Activated CD4-positive, CD25-positive, alpha-beta regulatory T cell treated with anti-CD3 and anti-CD28 coated beads, Interleukin-2, amount 50 U/mL, for 72 hours (primary cell): ENCODE measurements at regions not wholly inside any gene's neighbourhood (a gene's known extent, or its start where the extent isn't known, plus 50 kb on each side); places are given as distances from the start of the nearest gene placed in this dataset.

ENCODE experiments used
- DNase-seq: peaks from one replicate; pipeline ENCODE4 v3.0.0; 2021

DNA sequence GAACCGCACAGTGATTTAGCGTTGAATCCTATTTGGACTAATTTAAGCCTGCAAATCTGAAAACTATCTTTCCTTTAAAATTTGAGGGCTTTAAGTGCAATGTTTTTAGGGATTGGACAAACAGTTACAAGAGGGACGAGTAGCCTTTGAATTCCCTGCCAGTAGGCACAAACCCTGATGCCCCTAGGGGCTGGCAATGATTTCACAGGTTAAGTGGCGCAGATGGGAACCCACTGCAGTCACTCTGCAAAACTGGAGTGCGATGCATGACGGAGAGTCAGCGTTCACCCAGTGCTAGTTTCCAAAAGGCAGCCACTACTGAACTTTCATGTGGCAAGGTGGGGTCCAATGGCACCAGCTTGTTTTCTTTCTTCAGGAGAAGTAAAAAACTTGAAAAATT, 99.4 kb upstream of the FRMD6 start:
- DNase-seq, result no peak

DNA sequence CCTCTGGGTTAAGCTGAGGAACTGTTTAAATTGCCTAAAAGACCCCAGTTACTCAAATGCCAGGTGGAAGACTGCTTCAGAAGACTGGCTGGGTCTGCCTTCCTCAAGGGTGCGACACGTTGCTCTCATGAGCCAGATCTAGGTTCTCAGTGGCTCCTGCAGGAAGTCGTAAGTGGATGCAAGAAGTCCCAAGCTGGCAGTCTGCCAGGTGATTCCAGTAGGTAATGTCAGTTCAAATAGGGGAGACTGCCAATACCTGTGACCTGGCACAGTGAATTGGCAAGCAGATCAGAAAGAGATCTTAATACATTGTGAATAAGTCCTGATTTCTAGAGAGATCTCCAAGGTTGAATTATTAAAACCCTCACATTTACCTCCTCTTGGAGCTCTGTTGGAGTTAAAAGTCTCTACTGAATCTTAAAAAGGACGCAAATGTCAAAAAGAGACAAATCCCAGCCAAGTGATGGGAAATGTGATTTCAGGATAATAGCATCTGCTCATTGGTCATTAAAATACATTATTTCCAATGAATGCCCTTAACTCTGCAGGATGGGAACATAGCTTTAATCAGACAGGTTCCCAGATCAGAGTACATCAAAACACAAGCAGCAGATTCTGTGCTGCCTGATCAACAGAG, 98.8 kb upstream of the FRMD6 start:
- DNase-seq, result no peak

DNA sequence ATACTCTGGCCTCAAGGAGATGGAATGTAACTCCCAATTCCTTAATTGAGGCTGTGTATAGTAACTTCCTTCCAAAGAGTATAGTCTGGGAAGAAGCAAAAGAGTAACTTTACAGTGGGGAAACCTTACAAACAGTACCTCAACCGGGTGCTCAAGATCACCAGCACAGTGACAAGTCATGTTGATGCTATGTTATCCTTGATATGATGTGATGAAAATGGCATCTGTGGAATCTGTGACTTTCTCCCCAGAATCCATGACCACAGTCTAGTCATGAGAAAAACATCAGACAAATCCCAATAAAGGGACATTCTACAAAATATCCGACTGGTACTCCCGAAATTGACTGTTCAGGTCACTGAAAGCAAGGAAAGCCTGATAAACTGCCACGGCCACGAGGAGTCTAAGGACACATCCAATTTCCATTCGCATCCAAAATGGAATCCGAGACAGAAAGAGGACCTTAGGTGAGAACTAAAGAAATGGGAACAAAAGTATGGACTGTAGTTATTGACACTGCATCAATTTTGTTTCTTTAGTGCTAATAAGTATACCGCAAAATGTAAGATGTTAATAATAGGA, 97.3 kb upstream of the FRMD6 start:
- no peak for DNase-seq

DNA sequence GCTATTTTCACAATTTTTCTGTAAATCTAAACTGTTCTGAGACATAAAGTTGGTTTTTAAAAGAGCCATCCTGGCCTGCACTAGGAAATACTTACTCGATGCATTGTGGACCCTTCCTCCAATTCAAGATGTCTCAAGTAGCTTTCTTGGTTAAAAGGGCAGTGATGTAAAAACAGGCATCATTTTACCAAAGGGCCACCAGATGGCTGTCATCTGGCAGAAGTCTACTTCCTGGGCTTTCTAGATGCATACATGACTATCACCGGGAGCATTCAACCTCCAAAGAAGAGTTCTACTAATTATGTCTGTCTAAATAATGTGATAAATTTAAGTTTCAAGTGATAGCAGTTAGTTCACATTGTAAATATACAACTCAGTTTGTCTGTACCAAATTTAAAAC, 96.8 kb upstream of the FRMD6 start:
- no peak for DNase-seq

DNA sequence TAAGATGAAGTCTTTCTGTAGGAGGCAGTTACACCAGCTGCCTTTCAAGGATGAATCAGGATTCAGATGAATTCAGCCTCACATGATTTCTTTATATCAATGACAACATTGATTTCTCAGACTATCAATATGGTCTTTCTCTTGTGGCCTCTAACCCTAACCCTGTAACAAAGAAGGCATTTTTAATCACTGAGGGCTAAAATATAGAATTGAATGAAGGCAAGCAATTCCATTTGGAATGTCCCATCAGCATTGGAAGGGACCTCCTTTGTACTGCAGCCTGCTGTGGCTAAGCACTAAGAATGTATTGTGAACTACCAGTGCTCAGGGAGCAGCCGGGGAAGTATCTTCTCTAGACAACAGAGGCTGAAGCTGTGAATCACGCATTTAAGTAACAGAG, 90.6 kb upstream of the FRMD6 start:
- DNase-seq, result no peak

DNA sequence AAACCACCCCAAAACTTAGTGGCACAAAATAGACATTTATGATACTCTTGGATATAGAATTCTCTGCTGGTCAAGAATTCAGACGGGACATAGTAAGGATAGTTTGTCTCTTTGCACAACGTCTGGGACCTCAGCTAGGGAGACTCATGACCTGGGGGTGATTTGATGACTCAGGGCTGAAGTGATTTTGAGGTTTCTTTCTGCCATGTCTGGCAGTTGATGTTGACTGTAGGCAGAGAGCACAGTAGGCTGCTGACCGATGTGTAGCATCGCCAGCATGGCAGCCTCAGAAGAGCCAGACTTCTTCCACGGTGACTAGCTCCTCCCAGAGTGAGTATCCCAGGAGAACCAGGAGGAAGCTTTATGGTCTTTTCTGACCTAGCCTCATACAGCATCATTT, 88.9 kb upstream of the FRMD6 start:
- no peak for DNase-seq

DNA sequence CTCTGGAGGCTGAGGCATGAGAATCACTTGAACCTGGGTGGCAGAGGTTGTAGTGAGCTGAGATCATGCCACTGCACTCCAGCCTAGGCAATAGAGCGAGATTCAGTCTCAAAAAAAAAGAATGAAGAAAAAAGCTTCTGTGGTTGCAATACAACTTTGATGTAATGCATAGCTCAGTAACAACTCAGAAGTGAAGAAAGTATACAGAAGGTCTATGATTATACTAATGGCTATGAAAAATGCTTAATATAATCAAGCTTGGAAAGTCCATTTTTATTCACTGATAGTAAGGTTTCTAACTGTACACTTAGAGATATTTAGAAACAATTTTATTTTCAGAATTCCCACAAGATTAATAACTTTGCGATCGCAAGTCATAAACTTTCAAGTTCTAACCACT, 88.2 kb upstream of the FRMD6 start:
- no peak for DNase-seq

DNA sequence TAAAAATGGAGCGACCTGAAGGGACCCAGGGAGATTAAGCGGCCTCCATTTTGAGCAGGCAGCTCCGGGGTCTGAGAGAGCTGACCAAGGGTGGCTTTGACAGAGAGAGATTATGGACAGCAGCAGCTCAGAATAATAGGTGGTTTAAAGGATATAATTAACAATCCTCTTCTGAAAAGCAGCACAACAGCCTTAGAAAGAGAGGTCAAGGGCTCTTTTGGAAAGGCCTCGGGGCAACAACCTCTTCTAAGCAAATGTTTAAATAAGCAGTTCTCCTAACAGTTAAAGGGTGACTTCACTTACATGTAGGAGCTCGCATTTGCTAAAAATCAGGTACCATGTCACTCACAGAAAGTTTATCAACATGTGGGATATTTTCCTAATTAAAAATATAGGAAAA, 87.2 kb upstream of the FRMD6 start:
- no peak for DNase-seq

DNA sequence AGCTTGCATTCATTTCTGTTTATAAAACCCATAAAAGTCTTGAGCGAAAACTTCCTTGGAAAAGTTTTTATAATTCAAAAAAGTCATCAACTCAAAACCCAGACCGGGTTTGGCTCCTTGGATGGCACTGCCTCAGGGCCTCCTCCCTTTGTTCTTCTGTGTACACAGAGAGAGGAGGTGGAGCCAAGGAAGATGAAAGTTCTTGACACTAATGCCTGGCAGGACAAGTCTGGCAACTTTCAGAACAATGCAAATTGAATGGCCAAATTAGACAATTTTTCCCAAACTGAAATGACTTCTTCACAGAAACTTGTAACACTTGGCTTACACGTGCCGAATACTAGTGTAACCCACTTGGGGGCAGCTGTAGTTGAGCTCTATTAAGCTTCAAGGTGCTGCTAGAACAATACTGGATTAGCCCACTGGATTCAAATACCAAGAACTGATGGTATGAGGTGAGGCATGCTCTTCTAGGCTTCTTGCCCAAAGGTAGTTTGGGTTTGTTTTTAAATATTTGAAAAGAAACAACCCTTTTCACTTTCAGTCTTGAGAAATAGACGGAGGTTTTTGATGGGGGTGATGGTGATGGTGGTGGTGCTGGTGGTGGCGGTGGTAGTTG, 86.6 kb upstream of the FRMD6 start:
- DNase-seq, result no peak

DNA sequence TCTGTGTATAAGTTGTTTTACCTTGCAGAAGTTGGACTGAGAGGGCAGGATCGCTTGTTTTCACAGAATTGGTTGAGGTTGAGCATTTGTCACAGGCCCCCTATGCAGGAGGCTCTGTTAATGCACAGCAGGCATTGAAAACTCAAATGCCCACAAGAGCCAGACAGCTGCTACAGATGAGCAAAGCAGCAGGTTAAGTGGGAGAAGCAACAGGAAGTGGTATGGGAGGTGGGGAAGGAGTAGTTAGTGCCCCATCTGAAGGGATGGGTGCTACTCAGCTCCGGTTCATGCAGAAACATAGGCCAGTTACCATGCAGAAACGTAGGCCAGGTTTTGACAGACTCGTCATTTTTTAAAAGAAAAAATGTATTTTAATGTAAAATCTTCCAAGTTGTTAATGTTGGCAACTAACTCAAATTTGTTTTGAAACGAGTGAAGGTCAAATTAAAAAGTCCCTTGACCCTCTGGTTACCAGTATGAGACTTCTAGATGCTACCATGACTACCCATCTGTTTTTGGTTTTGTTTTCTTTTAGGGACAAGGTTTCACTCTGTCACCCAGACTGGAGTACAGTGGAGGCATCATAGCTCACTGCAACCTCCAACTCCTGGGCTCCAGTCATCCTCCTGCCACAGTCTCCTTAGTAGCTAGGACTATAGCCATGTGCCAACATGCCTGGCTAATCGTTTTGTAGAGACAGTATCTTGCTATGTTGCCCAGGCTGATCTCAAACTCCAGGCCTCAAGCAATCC, 84.7 kb upstream of the FRMD6 start:
- no peak for DNase-seq

DNA sequence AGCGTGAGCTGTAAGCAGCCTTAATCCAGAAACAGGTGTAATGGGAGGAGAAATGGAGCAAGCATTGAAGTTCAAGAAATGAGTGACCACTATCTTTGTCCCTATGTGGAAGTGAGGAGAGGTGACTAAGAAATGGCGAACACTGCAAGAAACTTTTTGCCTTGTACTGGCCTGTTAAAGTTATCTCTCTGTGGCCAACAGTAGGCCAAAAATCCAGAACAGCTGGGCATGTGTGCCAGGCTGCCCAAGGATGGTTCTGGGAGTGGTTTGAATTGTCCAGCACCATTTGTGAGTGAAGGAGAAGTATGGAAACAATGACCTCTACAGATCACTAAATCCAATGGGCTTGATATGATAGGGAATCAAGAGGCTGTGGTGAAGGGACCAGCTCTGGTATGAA, 83.3 kb upstream of the FRMD6 start:
- DNase-seq, result no peak

DNA sequence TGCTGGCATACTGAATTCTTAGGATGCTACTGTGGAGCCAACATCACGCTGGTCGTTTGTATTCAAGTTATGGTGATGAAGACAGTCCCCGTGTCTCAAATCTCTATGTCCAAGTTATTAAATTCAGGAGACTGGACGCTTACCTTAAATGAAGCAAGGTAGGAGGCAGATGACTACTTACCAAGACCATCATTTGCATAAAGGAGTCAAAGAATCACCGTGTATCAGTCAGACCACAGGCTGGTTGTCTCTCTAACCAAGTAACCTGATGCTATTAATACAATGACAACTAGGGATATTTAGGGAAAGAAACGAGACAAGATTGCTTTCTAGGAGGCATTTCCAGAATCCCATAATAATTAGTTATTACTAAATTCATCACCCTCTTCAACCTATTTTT, 78.1 kb upstream of the FRMD6 start:
- no peak for DNase-seq

DNA sequence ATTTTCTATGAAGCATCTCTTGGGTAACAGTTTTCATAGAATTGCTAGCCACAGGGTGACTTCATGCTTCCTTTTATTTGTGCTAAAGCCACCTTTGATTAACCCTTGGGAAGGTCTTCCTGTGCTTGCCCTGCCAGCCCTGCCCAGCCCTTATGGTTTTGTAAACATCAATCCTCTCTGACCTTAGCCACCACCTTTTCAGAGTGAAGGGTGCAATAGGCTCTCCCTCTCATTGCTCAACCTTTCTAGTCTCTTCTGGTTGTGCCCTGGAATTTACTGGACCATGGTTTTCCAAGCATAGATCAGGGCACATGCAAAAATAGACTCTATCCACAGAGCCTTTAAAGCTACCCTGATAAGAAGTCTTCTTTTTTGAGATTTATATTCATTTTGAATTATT, 77.7 kb upstream of the FRMD6 start:
- DNase-seq, result no peak

DNA sequence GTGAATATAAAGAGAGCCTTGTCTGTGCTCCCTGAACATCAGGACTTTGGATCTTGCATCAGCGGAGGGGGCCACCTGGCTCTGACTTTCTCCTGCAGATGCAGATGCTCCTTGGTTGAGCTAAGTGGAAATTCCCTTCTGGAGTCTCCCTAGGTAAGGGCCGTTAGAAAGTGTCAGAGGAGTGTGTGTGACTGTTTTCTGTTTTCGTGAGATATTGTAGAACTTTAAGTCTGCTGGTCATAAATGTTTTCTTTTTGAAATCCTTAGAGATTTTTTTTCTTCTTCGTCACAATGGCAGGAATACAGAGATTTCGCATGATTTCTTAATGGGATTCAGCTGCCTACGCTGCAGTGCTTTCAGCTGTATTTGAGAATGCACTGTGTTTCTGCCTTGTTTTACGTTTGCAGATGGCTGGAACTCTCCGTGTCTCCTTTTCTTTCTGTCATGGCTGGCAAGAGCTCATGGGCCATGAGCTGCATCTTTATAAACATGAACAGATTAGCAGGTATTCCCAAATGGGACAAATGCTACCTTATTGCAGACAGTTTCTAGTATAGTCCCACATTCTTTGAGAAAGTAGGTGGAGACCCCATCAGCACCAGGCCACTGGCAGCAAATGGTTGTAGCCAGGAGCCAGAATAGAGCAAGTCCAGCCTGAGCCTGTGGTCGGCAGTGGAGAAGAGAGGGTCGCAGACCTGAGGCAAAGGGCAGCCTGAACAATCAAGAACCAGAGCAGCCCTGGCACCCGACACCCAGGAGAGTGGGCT, 76.2 kb upstream of the FRMD6 start:
- DNase-seq, result no peak

DNA sequence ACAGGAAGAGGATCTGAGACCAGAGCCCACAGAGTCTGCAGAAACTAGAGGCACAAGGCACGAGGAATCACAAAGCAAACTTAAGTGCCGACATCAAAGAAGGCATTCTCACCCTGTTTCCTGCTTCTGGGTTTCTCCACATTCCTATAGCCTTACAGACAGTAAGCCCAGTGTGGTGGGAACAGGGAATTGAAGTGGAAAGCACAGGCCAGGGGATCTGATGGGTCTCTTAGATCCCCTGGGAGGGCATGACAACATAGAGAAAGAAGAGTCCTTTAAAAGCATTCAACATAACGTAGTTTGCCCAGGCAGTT, 75.6 kb upstream of the FRMD6 start:
- DNase-seq, result no peak

DNA sequence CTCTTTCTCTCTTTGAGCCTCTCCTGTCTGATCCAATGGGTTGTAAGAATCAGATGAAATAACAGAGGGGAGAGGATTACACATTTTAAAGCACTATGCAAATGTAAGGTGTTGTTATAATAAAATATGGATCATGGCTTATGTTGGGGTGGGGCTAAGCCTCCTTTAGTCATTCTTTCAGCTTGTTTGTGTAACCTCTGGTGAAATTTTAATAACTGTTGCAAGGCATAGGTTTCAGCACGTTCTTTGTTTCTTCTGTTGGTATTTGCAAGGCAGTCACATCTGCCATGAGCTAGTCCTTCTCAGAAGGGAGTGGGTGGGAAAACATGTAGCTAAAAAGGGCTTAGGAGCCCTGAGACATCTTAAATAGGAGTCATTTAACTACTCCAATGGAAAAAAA, 74.8 kb upstream of the FRMD6 start:
- no peak for DNase-seq

DNA sequence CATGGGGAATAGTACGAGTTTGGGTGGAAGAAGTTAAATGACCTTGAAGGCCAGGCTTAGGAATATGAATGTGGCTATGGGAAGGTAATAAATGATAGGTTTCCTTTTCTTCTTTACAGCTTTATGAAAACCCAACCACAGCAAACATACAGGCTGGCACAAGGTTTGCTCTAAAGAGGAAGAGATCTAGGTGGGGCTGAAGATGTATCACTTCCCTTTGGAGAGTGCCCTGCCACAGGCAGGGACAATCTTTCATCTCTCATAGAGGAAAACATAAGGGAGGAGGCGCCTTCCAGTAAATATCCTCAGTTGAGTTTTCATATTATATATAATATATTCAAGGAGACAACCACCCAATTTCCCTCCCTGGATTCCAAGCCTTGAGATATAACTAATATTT, 72.9 kb upstream of the FRMD6 start:
- no peak for DNase-seq

DNA sequence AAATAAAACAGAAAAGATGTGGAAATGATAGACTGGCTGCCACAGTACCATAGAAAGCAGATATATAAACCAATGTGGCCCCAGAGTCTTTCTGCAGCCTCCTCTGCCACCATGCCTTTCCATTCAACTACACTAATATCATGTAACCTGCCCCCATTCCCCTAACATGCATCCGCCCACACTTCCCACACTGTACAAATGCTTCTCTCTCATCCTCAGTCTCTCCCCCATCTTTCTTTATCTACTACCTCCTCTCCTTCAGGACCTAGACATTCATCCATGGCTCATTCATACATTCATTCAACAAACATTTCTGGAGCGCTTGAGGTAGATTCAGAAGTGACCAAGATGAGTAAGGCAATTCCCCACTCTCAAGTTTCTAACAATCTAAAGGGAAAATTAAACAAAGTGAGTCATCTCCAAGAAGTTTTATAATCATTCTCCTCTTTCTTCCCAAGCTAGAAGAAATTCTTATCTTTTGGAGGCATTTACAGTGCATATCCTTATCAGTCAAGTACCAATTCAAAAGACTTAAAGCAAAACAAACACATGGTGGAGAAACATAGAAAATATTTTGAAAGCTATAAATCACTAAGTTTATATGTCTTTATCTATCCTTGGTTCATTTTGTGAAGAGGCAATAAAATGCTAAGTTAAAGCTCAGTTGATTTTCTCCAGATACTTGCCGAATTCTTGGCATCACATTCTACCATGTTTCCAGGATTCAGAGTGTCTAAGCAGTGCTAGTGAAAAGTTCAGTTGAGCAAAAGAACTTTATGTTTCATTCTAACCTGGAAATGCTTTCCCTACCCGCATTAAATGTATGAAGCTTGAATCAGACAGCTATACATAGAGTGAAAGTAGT, 70.5 kb upstream of the FRMD6 start:
- DNase-seq, result no peak

DNA sequence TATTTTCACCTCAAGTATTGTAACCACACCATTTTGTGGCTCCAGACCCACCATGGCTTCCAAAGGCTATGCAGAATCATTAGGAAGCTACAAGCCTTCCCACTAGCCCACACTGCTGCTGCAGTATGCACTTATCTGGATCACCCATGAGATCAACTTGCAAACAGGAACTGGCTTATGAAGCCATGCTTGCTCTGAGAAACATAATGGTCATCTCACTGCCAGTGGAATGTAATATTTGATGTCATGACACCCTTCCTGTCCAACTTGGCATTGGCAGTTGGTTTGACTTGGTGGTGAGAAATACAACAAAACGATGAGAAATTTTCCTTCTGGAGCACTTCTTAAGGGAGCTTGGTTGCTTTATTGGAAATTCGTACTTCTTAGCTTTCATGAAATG, 69.3 kb upstream of the FRMD6 start:
- DNase-seq, result no peak

DNA sequence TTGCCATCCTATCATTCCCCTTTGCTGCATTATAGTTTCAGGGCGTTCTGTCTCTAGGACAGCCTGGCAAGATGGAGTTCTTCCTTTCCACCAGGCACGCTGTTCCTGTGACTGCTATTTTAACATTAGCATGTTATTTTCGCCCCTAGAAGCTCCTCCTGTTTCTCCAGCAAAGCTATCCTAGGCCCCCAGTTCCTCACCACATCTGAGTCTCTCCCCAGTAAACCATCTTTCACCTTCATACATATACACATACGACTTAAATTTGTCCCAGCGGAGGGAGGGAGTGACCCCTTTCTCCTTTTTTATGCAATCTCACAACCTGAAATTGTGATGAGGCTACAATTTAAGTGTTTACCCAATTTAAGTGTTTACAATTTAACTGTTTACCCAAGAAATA, 66.7 kb upstream of the FRMD6 start:
- DNase-seq, result no peak

DNA sequence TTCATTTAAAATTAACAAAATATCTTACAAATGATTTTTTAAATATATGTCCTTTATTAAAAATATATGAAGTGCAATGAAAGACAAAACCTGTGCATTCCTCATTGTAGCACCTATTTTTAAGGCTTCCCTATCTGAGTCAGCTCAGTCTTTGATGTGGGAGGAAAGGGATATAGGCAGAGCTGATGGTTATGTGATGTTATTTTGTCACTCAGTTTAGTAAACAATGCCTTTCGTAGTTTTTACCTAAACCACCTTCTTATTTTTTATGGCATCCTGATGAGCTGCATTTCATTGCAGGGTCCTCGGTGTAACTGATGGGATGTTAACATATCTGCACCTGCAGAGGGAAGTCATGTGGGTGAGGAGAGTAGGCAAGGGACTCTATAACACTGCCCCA, 58.9 kb upstream of the FRMD6 start:
- DNase-seq, result no peak

DNA sequence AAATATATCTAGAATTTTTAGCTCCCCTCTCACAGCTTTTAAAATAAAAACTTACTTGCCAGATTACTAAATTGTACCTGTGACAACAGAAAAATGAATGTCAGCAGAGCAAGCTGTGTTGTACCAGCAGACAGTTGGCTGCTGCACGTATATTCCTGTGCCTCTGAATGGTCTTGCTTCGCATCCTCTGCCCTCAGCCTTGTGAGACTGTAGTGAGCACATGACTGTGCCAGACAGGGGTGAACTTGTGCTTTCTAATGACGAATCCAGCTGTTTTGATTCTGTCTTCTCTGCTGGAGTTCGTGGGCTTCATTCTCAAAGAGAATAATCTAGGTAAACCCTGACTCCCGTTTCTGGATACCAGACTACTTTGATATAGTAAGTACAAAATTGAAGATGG, 58.3 kb upstream of the FRMD6 start:
- no peak for DNase-seq
